Caco-2 (cell line): ENCODE measurements at regions not wholly inside any gene's neighbourhood (a gene's known extent, or its start where the extent isn't known, plus 50 kb on each side); places are given as distances from the start of the nearest gene placed in this dataset.
"Not testable (repeated sequence)": the region's sequence is repeated elsewhere in the genome, so short reads cannot be mapped to it uniquely, and the experiment has no call there.

Experiments
- BruUV-seq: library from RNA; stranded (reverse); fragments of 400-500 nt; replicated peaks from 2 replicates; lab custom pipeline; 2021; lab: Mats Ljungman, UMichigan
- CTCF ChIA-PET: fragments of 300-600 bp; sonication (Branson Sonifier 250); formaldehyde crosslinking; loops from one replicate; lab custom pipeline; 2022; ENCODE audit warnings: antibody characterized with exemption; lab: Charles Lee
- POLR2A ChIA-PET: fragments of 300-600 bp; sonication (Branson Sonifier 250); formaldehyde crosslinking; loops from one replicate; lab custom pipeline; 2022; ENCODE audit warnings: antibody characterized with exemption; lab: Charles Lee
- DNase-seq, 2 experiments: peaks; one replicate each; pipeline versions ENCODE4 v3.0.0 to v3.0.0-alpha.2; 2020 to 2022
- H3K27me3 ChIP-seq: replicated peaks from 2 replicates; pipeline ENCODE4 v1.6.0; 2011; ENCODE audit warnings: low read length; ENCODE audit not compliant: control insufficient read depth, insufficient read depth
- H3K36me3 ChIP-seq: 2 replicates; pipeline ENCODE4 v1.5.1; 2011; ENCODE audit warnings: low read length; ENCODE audit not compliant: control insufficient read depth, insufficient read depth
- H3K4me1 ChIP-seq: fragments of 250-450 bp; sonication (Bioruptor Pico); 2 replicates; pipeline ENCODE4 v1.5.1; 2020; ENCODE audit warnings: mild to moderate bottlenecking
- H3K4me3 ChIP-seq: 2 replicates; pipeline ENCODE4 v1.5.1; 2011; ENCODE audit warnings: low read depth, mild to moderate bottlenecking, control low read depth, low read length
- H3K9me3 ChIP-seq: fragments of 250-450 bp; sonication (Bioruptor Pico); 2 replicates; pipeline ENCODE4 v1.5.1; 2020; ENCODE audit warnings: mild to moderate bottlenecking, moderate library complexity
- H3K27ac Mint-ChIP-seq: one replicate; pipeline ENCODE4 v1.8.0; 2022; ENCODE audit warnings: mixed read lengths; ENCODE audit not compliant: unreplicated experiment
- H3K27me3 Mint-ChIP-seq: one replicate; pipeline ENCODE4 v1.8.0; 2022; ENCODE audit warnings: mixed read lengths; ENCODE audit not compliant: insufficient read depth, unreplicated experiment
- H3K36me3 Mint-ChIP-seq: one replicate; pipeline ENCODE4 v1.8.0; 2022; ENCODE audit warnings: mild to moderate bottlenecking, mixed read lengths; ENCODE audit not compliant: insufficient read depth, unreplicated experiment
- H3K4me1 Mint-ChIP-seq: one replicate; pipeline ENCODE4 v1.8.0; 2022; ENCODE audit warnings: low read depth, mixed read lengths; ENCODE audit not compliant: unreplicated experiment
- H3K4me3 Mint-ChIP-seq: one replicate; pipeline ENCODE4 v1.8.0; 2022; ENCODE audit warnings: mild to moderate bottlenecking, moderate library complexity, mixed read lengths; ENCODE audit not compliant: unreplicated experiment
- H3K9me3 Mint-ChIP-seq: one replicate; pipeline ENCODE4 v1.8.0; 2022; ENCODE audit warnings: mixed read lengths; ENCODE audit not compliant: unreplicated experiment
- CTCF ChIP-seq, 2 experiments: fragments of 200-600 bp in 1 of 2; IDR thresholded peaks; 1 replicate in 1 of 2; 2 replicates in 1 of 2; pipeline versions ENCODE4 v1.5.1 to v1.8.0; 2011 to 2022; ENCODE audit warnings: antibody characterized with exemption in 1 of 2, control low read depth in 1 of 2, inconsistent platforms in 1 of 2, low read depth in 1 of 2, low read length in 1 of 2, mild to moderate bottlenecking in 1 of 2, moderate library complexity in 1 of 2; ENCODE audit not compliant: insufficient read depth in 1 of 2, severe bottlenecking in 1 of 2, unreplicated experiment in 1 of 2
- intact Hi-C: fragments of 100-400 bp; cut with micrococcal nuclease; formaldehyde crosslinking; loops from one replicate; pipeline ENCODE4 v1.10.0; 2022; ENCODE audit not compliant: unreplicated experiment

GRCh38 chr2:51780353-51780752 is 748.4 kb upstream of the NRXN1 start:
- POLR2A ChIA-PET = no interaction called here
- CTCF ChIA-PET = no interaction called here
- Histone ChIP-seq H3K4me3 (no peak overlapping the region), H3K36me3 (no peaks in the 10 kb centered on the region), H3K4me1 (no peaks in the 10 kb centered on the region), H3K27me3 (no peaks in the 10 kb centered on the region), H3K9me3 (no peaks in the 10 kb centered on the region)
- BruUV-seq = no TSS peak
- Mint-ChIP-seq H3K27ac (no peak overlapping the region), H3K9me3 (peaks cover 19% of the 10 kb centered on the region), H3K27me3 (no peaks in the 10 kb centered on the region), H3K4me3 (no peak overlapping the region), H3K4me1 (no peaks in the 10 kb centered on the region), H3K36me3 (no peaks in the 10 kb centered on the region)
- no peak for DNase-seq
- intact Hi-C loops = no loop called here
- no peak for TF ChIP-seq CTCF (IDR thresholded peaks at IDR 0.05; ENCODE audit: insufficient read depth in 1 of 2, low read depth in 1 of 2, low read length in 1 of 2, severe bottlenecking in 1 of 2, unreplicated experiment in 1 of 2)

- BruUV-seq, H3K36me3 ChIP-seq, H3K4me3 Mint-ChIP-seq, H3K9me3 ChIP-seq, POLR2A ChIA-PET, H3K27ac Mint-ChIP-seq, CTCF ChIA-PET, H3K4me3 ChIP-seq, H3K4me1 ChIP-seq, H3K27me3 Mint-ChIP-seq, H3K27me3 ChIP-seq, intact Hi-C loops, DNase-seq, H3K36me3 Mint-ChIP-seq, H3K4me1 Mint-ChIP-seq: not testable (repeated sequence)
- H3K9me3 Mint-ChIP-seq = peaks cover 19% of the 10 kb centered on the region
Observed at GRCh38 chr2:51779723-51780122, 747.8 kb upstream of the NRXN1 start.

GRCh38 chr2:51778806-51779205 is 746.9 kb upstream of the NRXN1 start:
- Mint-ChIP-seq H3K4me1 (no peaks in the 10 kb centered on the region), H3K27me3 (no peaks in the 10 kb centered on the region), H3K27ac (no peak overlapping the region), H3K9me3 (peaks cover 19% of the 10 kb centered on the region), H3K4me3 (no peak overlapping the region), H3K36me3 (no peaks in the 10 kb centered on the region)
- Histone ChIP-seq H3K27me3 (no peaks in the 10 kb centered on the region), H3K4me3 (no peak overlapping the region), H3K36me3 (no peaks in the 10 kb centered on the region), H3K4me1 (no peaks in the 10 kb centered on the region), H3K9me3 (no peaks in the 10 kb centered on the region)
- no peak for DNase-seq
- ChIA-PET CTCF (no interaction called here), POLR2A (no interaction called here)
- no TSS peak for BruUV-seq
- TF ChIP-seq CTCF (IDR thresholded peaks at IDR 0.05; ENCODE audit: insufficient read depth in 1 of 2, low read depth in 1 of 2, low read length in 1 of 2, severe bottlenecking in 1 of 2, unreplicated experiment in 1 of 2) = no peak
- intact Hi-C loops = no loop called here

GRCh38 chr2:51774606-51775005 is 742.7 kb upstream of the NRXN1 start:
- H3K36me3 ChIP-seq, H3K4me1 ChIP-seq, H3K4me3 Mint-ChIP-seq, H3K27me3 Mint-ChIP-seq, BruUV-seq, H3K36me3 Mint-ChIP-seq, DNase-seq, intact Hi-C loops, H3K4me3 ChIP-seq, CTCF ChIA-PET, H3K27ac Mint-ChIP-seq, H3K9me3 ChIP-seq, H3K4me1 Mint-ChIP-seq, H3K27me3 ChIP-seq: not testable (repeated sequence)
- peaks cover 16% of the 10 kb centered on the region for H3K9me3 Mint-ChIP-seq
- POLR2A ChIA-PET = interaction anchor here (0.5 kb wide), 1 partner anchor 32 kb away, joined by 3 read pairs; no protein-coding TSS in a partner anchor
